ENCODE measurements at regions not wholly inside any gene's neighbourhood (a gene's known extent, or its start where the extent isn't known, plus 50 kb on each side); places are given as distances from the start of the nearest gene placed in this dataset.

GRCh38 chr11:81967242-81967641 lies 766.4 kb downstream of the FAM181B start (continued):
- TF ChIP-seq PBX3 (IDR thresholded peaks at IDR 0.05) = no peak
- no peak for TF ChIP-seq KDM1A (IDR thresholded peaks at IDR 0.05; ENCODE audit: low read depth)

GRCh38 chr11:81966340-81966739 lies 767.3 kb downstream of the FAM181B start:
- WGBS (ENCODE audit: missing lambda C conversion rate) = 27% methylated on average over 3 of the region's 3 CpGs
- POLR2A ChIA-PET = no interaction called here

DNA sequence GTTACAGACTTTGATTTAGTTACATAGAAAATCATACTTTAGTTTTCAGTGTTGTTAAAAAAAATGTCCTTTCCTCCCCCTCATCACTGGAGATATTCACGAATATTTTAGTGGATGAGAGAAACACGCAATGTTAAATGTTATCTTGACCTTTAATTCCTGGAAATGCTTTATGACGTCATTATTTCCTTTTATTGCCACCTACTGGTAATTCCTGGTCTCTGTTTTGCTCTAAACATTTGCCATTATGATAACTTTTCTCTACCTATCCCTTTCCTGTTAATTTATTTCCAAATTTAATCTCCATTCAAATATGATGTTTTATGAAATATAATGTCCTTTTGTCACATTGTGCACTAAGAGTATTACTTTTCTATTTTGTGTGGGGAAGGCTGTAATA lies 770.6 kb downstream of the FAM181B start:
- Histone ChIP-seq H3K4me1 (no peaks in the 10 kb centered on the region), H3K9me3 (no peaks in the 10 kb centered on the region), H3K4me3 (no peak overlapping the region), H3K4me2 (no peak overlapping the region), H3K27ac (no peak overlapping the region)
- ChIA-PET CTCF (no interaction called here), POLR2A (no interaction called here)
- peak in 1 of 2 experiments; percentile 4 for DNase-seq (ENCODE audit: low read depth in 1 of 2, low spot score in 1 of 2)
- WGBS (ENCODE audit: missing lambda C conversion rate) = 3% methylated on average over 3 of the region's 3 CpGs
- TF ChIP-seq HDAC2 (IDR thresholded peaks at IDR 0.05) (no peak), EHMT2 (IDR thresholded peaks at IDR 0.05; ENCODE audit: low read depth) (no peak), CHD4 (IDR thresholded peaks at IDR 0.05; ENCODE audit: borderline replicate concordance) (no peak), REST (IDR thresholded peaks at IDR 0.05) (no peak), CHD2 (IDR thresholded peaks at IDR 0.05; ENCODE audit: low read length, partially characterized antibody) (no peak), FOXS1 (CRISPR knock-in tag; IDR thresholded peaks at IDR 0.05) (no peak), RFX5 (IDR thresholded peaks at IDR 0.05) (no peak), E2F6 (IDR thresholded peaks at IDR 0.05; ENCODE audit: borderline replicate concordance, low read depth) (no peak), BCL3 (IDR thresholded peaks at IDR 0.05) (no peak), CBX2 (IDR thresholded peaks at IDR 0.05; ENCODE audit: borderline replicate concordance, low read depth) (no peak), KDM1A (IDR thresholded peaks at IDR 0.05; ENCODE audit: low read depth) (no peak)
- no peak for FAIRE-seq
- ATAC-seq = no peak

More at GRCh38 chr11:81966340-81966739, 767.3 kb downstream of the FAM181B start:
- Histone ChIP-seq H3K4me2 (no peak overlapping the region), H3K4me1 (no peaks in the 10 kb centered on the region), H3K27ac (no peak overlapping the region), H3K9me3 (no peaks in the 10 kb centered on the region), H3K4me3 (no peak overlapping the region)
- no peak for TF ChIP-seq ZC3H11A (IDR thresholded peaks at IDR 0.05)
- TF ChIP-seq SREBF2 (IDR thresholded peaks at IDR 0.05) = no peak
- TF ChIP-seq EHMT2 (IDR thresholded peaks at IDR 0.05; ENCODE audit: low read depth) = no peak
- no peak for TF ChIP-seq KDM1A (IDR thresholded peaks at IDR 0.05; ENCODE audit: low read depth)
- no peak for TF ChIP-seq MAFK (IDR thresholded peaks at IDR 0.05; ENCODE audit: partially characterized antibody)
- no peak for TF ChIP-seq RARB (CRISPR knock-in tag; IDR thresholded peaks at IDR 0.05)
- TF ChIP-seq, protein P1, sequence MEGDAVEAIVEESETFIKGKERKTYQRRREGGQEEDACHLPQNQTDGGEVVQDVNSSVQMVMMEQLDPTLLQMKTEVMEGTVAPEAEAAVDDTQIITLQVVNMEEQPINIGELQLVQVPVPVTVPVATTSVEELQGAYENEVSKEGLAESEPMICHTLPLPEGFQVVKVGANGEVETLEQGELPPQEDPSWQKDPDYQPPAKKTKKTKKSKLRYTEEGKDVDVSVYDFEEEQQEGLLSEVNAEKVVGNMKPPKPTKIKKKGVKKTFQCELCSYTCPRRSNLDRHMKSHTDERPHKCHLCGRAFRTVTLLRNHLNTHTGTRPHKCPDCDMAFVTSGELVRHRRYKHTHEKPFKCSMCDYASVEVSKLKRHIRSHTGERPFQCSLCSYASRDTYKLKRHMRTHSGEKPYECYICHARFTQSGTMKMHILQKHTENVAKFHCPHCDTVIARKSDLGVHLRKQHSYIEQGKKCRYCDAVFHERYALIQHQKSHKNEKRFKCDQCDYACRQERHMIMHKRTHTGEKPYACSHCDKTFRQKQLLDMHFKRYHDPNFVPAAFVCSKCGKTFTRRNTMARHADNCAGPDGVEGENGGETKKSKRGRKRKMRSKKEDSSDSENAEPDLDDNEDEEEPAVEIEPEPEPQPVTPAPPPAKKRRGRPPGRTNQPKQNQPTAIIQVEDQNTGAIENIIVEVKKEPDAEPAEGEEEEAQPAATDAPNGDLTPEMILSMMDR (IDR thresholded peaks at IDR 0.05) = no peak
- no peak for TF ChIP-seq EHF (CRISPR knock-in tag; IDR thresholded peaks at IDR 0.05)
- ATAC-seq (no peak), DNase-seq (ENCODE audit: low read depth in 1 of 2, low spot score in 1 of 2) (no peak), FAIRE-seq (no peak)
- CTCF ChIA-PET = no interaction called here
